ENCODE measurements at regions not wholly inside any gene's neighbourhood (a gene's known extent, or its start where the extent isn't known, plus 50 kb on each side); places are given as distances from the start of the nearest gene placed in this dataset.

DNA sequence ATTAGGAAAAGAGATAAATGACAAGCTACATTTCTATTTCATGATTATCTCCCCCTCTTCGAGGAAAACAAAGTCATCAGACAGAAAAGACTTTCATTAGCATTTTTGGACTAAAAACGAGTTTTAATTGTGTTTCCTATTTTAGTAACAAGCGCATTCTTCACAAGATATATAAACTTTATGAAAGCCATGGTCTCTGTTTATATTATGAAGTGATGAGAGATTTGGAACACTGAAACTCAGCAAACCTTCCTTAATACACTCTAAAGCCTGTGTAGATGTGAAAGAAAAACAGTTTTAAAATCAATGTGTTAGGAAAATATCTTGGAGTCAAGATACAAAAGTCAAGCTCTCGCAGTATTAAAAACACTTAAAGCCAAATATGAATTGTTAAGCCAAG lies 539.1 kb downstream of the LRFN5 start:
- DNase-seq = no peak

- DNase-seq = no peak
Observed at GRCh38 chr14:42143114-42143513, 536.4 kb downstream of the LRFN5 start.

DNA sequence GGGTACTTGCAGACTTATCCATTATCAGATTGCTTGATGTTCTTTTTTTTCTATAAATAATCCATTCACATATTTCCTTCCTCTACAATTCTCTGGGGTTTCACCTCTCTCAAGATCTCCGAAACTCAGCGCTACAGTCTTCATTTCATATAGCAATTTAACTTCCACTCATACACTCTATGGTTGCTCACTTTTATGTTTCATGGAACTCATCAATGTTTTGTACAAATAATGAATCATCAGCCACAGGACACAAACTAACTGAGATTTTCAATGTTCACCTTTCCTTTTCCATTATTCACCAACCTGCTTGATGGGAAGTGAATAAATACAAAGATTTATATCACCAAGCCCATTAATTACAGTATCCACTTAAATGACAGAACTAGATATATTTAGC lies 534.7 kb downstream of the LRFN5 start:
- DNase-seq = no peak

DNA sequence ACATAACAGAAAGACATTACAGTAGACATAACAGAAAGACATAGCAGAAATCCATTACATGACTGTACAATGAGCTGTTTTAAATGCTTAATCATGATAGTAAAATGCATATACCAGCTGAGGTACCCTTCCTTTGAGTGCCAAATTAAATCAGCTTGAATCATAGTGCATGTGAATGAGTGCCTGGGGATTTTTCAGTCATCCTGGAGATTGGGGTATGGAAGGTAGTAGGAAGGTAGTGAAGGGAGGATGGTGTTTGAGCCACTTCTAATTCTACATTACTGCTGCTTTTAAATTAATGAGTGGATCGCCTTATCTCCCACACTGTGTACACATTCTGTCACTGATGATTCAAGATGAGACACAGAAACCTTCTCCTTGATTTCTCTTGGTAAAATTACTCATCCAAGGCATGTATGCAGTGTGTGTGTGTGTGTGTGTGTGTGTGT lies 534.2 kb downstream of the LRFN5 start:
- DNase-seq = peak; percentile 9 to 45

DNA sequence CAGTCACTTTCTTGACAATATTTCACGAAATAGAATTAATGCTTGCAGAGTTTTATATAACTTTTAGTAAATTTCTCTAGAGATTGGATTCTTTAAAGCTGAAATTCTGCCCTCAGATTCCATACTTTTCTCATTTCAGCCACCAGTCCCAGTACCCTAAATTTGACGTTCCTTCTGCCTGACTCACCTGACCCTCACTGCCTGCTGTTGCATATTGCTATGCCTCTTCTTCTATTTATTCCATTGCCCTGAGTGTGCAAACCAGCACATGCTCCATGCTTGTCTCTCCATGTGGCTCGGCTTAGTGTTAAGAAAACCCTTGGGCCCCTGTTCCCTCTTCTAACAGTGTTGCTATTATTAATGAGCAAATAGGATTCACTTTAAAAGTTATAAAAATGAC lies 533.3 kb downstream of the LRFN5 start:
- DNase-seq = no peak

DNA sequence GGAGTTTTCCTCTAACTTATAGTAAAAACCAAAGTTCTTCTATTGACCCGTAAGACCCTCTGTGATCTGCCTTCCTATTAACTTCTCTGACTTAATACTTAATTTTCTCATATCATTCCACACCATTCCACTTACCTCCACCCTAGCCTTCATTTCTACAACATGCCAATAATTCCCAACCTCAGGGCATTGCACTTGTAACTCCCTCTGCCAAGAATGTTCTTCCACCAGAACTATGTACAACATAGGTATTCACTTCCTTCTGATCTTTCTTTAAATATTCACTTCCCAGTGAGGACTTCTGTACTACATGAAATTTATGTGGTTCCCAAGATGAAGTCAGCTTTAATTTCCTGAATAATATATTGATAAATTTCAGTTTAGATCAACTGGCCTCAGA lies 531.7 kb downstream of the LRFN5 start:
- DNase-seq = no peak

- no peak for DNase-seq
Observed at GRCh38 chr14:42130815-42131214, 524.1 kb downstream of the LRFN5 start.

DNA sequence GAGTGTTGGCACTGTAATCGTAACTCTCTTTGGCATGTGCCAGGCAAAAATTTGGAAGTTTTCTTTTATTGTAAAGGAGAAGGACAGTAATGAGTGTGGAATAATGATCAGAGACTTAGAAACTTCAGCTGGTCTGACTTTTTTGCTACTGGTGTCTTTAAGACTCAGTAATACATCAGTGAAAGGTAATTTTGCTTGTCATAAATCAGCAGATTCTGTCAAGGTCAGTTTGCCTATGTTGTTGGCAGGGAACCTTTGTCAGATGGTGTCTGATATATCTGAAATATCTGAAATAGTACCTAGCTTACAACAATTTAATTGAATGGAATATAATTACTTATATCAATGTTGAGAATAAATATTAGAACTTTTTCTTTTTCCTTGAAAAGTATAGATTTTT lies 516.9 kb downstream of the LRFN5 start:
- DNase-seq = no peak

GRCh38 chr14:42113358-42114069 lies 506.8 kb downstream of the LRFN5 start:
- DNase-seq = no peak

DNA sequence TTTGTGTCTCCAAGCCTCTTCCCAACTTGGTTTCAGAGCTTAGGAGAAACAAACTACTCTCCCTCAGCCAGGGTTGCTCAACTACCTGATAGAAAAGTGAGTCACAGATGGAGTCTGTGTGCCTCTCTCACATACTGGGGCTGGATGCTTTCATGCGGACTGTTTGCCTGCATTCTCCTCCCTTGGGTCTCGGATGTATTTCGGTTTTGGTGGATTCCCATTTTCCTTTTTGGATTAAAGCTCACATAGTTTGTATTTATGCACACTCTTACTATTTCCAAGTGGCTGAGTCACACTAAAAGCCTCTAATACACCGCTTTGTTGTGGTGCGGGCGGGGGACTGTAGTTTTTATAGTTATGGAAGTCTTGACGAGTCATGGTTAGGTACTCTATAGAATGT lies 505.4 kb downstream of the LRFN5 start:
- no peak for DNase-seq

GRCh38 chr14:42111355-42111754 lies 504.7 kb downstream of the LRFN5 start:
- DNase-seq = no peak

DNA sequence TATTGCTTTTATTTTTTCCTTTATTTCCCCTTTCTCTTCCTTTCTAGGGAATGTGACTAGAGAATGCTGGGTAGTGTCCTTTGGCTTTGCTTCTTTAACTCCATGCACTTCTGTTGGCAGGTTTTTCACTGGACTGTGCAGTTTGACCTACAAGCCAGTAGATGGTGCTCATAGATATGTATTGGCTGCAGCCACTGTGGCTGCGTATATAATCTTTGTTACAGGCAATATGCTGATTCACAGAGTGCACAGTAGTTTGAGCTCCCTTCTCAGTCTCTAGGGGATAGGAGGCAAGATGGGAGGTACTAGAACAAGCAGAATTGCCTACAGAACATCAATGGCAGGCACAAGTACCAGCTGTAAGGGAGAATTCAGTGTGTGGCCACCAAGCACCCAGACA lies 503.5 kb downstream of the LRFN5 start:
- DNase-seq = peak; percentile 11 to 45

DNA sequence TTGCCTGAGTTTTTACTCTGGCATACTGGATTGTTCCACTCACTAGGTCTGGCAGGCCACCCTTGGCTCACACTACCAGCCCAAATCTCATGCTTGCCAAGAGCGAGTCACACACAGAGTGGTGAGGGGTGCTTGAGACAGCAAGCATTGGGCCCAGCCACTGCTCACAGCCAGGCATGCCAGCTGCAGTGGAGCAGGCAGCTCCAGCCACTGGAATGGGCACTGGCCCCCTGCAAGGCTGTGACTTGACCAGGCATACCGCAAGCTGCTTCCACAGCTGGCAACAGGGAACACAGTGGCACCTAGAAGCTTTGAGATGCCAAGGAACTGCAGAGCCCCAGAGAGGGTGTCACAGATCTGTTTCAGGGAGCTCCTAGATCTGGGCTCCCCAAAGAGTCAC lies 488.5 kb downstream of the LRFN5 start:
- DNase-seq = no peak

DNA sequence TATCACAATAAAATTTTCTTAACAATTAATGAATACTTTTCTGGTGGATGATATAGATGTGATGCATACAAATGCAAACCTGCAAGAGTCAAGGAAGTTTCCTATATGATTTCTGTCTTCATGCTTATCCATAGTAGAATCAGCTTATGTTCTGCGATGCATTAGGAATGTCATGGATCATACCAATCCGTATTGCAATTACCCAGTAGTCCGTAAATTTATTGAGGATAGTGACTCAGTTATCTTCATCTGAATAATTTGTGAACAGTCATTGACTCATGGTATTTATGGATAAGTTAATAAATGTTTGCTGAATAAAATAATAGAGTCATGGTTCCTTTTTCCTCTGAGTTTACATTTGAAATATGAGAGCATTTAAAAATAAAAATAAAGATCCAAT lies 483.4 kb downstream of the LRFN5 start:
- no peak for DNase-seq

DNA sequence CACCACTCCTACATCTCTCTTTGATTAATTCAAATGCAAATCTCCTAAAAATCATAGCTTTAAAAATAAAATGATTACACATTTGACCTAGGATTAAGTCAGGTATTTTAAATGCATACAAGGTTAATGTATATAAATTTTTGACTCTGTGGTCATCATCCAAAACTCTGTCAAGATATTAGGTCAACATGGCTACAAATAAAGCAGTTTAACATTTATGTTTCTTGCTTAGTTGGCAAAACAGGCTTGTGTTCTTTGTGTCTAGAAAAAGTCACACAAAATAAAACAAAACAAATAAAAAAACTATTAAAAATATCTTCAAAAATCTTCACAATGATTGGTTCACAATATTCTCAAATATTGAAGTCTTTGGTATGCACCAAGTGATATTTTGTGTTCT lies 473.2 kb downstream of the LRFN5 start:
- no peak for DNase-seq

DNA sequence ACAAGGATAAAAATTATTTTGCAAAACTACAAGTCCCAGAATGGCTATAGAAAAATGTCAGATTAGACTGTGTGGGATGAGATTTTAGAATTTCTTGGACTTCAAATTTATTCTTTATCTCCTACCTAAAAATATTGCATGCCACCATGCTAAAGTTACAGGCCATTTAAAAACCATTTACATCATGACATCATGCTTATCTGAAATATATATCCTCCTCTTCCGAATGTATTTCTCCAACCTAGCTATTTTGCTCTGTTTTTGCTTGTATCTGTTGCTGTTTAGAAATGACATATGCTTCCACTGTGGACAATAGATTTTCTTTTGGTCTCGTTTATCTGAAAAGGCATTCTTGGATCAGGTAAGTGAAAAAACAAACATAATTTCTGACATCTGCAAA lies 471.7 kb downstream of the LRFN5 start:
- no peak for DNase-seq

GRCh38 chr14:42070031-42070430 lies 463.4 kb downstream of the LRFN5 start:
- DNase-seq = no peak

- DNase-seq = no peak
Observed at GRCh38 chr14:42057111-42057510, 450.4 kb downstream of the LRFN5 start.

DNA sequence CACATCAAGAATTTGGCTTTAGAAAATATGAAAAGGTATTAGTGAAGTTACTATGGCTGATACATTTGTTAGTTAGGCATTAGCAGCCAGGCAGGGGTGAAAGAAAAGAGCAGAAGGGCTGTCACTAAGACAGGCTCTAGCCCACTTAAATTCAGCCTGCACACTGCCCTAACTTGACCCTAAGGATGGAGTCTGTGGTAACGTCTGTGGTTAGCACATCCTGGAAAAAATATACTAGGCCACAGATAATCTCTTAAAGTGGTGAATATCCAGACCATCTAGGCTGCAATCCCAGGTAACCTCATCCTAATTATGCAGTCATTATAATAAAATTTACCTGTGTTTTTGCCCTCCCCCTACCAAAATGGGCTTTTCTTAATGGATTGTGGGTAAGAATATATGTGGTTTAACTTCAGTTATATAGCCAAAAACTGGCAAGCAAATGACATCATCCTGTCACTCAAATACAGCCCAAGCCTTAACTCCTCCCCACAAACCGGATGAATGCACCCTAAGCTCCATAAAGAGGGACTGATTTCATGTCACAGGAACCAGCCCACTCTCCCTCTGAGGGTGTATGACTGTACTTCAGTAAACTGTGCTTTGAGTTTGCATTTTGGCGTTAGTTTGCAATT lies 440.9 kb downstream of the LRFN5 start:
- no peak for DNase-seq

GRCh38 chr14:42045383-42045782 lies 438.7 kb downstream of the LRFN5 start:
- DNase-seq = no peak

GRCh38 chr14:42028607-42029006 lies 421.9 kb downstream of the LRFN5 start:
- no peak for DNase-seq

DNA sequence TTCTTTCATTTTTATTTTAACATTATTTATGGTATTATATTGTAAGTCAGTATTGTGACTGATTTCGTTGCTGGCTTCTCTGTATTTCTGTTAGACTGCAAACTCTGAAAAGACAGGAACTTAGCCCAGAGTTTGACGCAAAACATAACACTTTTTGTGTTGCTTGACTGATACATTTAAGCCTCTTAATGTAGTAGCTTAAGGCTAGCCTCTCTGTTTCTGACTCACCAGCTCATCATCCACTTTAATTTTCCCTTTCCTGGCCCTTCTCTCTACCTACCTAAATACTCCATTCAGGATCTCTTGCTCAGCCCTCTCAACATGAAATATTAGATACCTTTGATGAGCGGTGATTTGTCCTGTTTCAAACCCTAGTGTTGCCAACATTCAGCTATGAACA lies 420.6 kb downstream of the LRFN5 start:
- DNase-seq = no peak

DNA sequence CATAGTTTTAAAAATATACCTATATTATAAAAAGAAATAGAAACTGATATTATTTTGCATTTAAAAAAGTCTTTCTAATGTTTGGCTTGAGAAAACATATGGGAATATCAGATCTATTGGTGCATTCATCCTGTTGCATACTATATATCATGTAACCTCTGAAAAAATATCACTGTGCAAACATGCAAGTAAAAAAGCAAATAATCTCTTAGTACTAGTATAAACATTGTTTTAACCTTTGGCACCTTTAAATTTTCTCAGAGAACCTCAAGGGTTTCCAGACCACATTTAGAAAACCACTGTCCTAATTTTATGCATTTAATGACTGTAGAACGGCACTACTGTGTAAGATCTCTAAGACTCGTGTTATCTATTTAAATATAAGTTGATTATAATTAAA lies 416.8 kb downstream of the LRFN5 start:
- DNase-seq = no peak

GRCh38 chr14:42014301-42014700 lies 407.6 kb downstream of the LRFN5 start:
- DNase-seq = no peak

DNA sequence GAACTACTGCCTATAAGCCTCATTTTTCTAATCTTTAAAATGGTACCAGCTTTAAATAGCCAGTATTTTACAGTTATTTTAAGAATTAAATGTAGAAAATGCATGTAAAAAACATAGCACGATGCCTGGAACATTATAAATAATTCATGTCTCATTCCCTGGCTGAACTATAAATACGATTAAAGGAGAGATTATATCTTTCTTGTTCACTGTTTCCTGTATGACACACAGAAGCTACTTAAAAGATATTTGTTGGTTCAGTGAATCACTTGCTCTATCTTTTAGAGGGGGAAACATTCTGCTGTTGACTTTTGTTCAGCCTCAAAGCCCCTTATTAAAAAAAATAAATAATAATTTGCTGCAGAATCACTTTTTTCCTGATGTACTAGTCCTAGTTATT lies 406.9 kb downstream of the LRFN5 start:
- no peak for DNase-seq
